ENCODE measurements at regions not wholly inside any gene's neighbourhood (a gene's known extent, or its start where the extent isn't known, plus 50 kb on each side); places are given as distances from the start of the nearest gene placed in this dataset.

DNA sequence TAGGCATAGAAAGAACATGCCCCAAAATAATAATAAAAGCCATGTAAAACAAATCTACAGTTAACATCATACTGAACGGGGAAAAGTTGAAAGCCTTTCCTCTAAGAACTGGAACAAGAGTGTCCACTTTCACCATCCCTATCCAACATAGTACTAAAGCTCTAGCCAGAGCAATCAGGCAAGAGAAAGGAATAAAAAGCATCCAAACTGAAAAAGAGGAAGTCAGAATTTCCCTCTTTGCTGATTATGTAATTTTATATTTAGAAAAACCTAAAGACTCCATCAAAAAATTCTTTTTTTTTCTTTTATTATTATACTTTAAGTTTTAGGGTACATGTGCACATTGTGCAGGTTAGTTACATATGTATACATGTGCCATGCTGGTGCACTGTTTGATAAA, 661.6 kb upstream of the CBLB start:
- TF ChIP-seq, protein P1, sequence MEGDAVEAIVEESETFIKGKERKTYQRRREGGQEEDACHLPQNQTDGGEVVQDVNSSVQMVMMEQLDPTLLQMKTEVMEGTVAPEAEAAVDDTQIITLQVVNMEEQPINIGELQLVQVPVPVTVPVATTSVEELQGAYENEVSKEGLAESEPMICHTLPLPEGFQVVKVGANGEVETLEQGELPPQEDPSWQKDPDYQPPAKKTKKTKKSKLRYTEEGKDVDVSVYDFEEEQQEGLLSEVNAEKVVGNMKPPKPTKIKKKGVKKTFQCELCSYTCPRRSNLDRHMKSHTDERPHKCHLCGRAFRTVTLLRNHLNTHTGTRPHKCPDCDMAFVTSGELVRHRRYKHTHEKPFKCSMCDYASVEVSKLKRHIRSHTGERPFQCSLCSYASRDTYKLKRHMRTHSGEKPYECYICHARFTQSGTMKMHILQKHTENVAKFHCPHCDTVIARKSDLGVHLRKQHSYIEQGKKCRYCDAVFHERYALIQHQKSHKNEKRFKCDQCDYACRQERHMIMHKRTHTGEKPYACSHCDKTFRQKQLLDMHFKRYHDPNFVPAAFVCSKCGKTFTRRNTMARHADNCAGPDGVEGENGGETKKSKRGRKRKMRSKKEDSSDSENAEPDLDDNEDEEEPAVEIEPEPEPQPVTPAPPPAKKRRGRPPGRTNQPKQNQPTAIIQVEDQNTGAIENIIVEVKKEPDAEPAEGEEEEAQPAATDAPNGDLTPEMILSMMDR (IDR thresholded peaks at IDR 0.05; ENCODE audit: low read depth, low read length, missing input control), result no peak
- no peak for TF ChIP-seq RAD21 (IDR thresholded peaks at IDR 0.05)
- TF ChIP-seq FOXA1 (IDR thresholded peaks at IDR 0.05), result no peak
- TF ChIP-seq, protein P2, sequence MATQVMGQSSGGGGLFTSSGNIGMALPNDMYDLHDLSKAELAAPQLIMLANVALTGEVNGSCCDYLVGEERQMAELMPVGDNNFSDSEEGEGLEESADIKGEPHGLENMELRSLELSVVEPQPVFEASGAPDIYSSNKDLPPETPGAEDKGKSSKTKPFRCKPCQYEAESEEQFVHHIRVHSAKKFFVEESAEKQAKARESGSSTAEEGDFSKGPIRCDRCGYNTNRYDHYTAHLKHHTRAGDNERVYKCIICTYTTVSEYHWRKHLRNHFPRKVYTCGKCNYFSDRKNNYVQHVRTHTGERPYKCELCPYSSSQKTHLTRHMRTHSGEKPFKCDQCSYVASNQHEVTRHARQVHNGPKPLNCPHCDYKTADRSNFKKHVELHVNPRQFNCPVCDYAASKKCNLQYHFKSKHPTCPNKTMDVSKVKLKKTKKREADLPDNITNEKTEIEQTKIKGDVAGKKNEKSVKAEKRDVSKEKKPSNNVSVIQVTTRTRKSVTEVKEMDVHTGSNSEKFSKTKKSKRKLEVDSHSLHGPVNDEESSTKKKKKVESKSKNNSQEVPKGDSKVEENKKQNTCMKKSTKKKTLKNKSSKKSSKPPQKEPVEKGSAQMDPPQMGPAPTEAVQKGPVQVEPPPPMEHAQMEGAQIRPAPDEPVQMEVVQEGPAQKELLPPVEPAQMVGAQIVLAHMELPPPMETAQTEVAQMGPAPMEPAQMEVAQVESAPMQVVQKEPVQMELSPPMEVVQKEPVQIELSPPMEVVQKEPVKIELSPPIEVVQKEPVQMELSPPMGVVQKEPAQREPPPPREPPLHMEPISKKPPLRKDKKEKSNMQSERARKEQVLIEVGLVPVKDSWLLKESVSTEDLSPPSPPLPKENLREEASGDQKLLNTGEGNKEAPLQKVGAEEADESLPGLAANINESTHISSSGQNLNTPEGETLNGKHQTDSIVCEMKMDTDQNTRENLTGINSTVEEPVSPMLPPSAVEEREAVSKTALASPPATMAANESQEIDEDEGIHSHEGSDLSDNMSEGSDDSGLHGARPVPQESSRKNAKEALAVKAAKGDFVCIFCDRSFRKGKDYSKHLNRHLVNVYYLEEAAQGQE (IDR thresholded peaks at IDR 0.05), result no peak
- TF ChIP-seq, protein P3, sequence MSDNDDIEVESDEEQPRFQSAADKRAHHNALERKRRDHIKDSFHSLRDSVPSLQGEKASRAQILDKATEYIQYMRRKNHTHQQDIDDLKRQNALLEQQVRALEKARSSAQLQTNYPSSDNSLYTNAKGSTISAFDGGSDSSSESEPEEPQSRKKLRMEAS (IDR thresholded peaks at IDR 0.05), result no peak
- TF ChIP-seq TAF1 (conservative IDR thresholded peaks at IDR 0.05), result no peak
- no peak for TF ChIP-seq HNF4G (IDR thresholded peaks at IDR 0.05)

All from liver (tissue), 3 donors.